ENCODE measurements at regions not wholly inside any gene's neighbourhood (a gene's known extent, or its start where the extent isn't known, plus 50 kb on each side); places are given as distances from the start of the nearest gene placed in this dataset.

- Histone ChIP-seq H3K4me1 (no peaks in the 10 kb centered on the region), H3K27ac (no peak overlapping the region), H3K9me3 (peaks cover 0 to 19% (median 13%) of the 10 kb centered on the region in 3 donors), H3K27me3 (no peaks in the 10 kb centered on the region), H3K4me3 (no peak overlapping the region), H3K36me3 (no peaks in the 10 kb centered on the region)
- intact Hi-C loops (cut with DNase I; ENCODE audit: low total_unique reads): loop anchor here (10.0 kb wide), 1 partner anchor 995 kb away; no protein-coding TSS in a partner anchor
- TF ChIP-seq CTCF (IDR thresholded peaks at IDR 0.05): no peak
- no peak for DNase-seq
Observed at GRCh38 chr1:214120191-214120590, 132.4 kb downstream of the PROX1 start.

- H3K4me3 ChIP-seq: no peak overlapping the region
- no peaks in the 10 kb centered on the region for H3K4me1 ChIP-seq
- H3K27me3 ChIP-seq: no peaks in the 10 kb centered on the region
- H3K9me3 ChIP-seq: peaks cover 0 to 19% (median 13%) of the 10 kb centered on the region in 3 donors
- H3K27ac ChIP-seq: no peak overlapping the region
- no peak for TF ChIP-seq CTCF (IDR thresholded peaks at IDR 0.05)
- DNase-seq: no peak
- intact Hi-C loops (cut with DNase I; ENCODE audit: low total_unique reads): loop anchor here (10.0 kb wide), 1 partner anchor 996 kb away; no protein-coding TSS in a partner anchor
- H3K36me3 ChIP-seq: no peaks in the 10 kb centered on the region
Observed at GRCh38 chr1:214120951-214121350, 133.2 kb downstream of the PROX1 start.

- no peaks in the 10 kb centered on the region for H3K4me1 ChIP-seq
- intact Hi-C loops (cut with DNase I; ENCODE audit: low total_unique reads): loop anchor here (10.0 kb wide), 1 partner anchor 997 kb away; no protein-coding TSS in a partner anchor
- H3K4me3 ChIP-seq: no peak overlapping the region
- no peak for DNase-seq
- H3K9me3 ChIP-seq: peaks cover 0 to 16% (median 13%) of the 10 kb centered on the region in 3 donors
- no peaks in the 10 kb centered on the region for H3K36me3 ChIP-seq
- no peak for TF ChIP-seq CTCF (IDR thresholded peaks at IDR 0.05)
- H3K27ac ChIP-seq: no peak overlapping the region
- no peaks in the 10 kb centered on the region for H3K27me3 ChIP-seq
Observed at GRCh38 chr1:214122110-214122509, 134.3 kb downstream of the PROX1 start.

GRCh38 chr1:214123061-214123784 lies 135.4 kb downstream of the PROX1 start:
- H3K9me3 ChIP-seq: peaks cover 0 to 5% (median 2%) of the 10 kb centered on the region in 3 donors
- peak in 1 of 2 donors; percentile 24 for DNase-seq
- H3K4me3 ChIP-seq: no peak overlapping the region
- H3K36me3 ChIP-seq: no peaks in the 10 kb centered on the region
- no peaks in the 10 kb centered on the region for H3K27me3 ChIP-seq
- H3K27ac ChIP-seq: no peak overlapping the region
- peak; percentile 35 to 38 for TF ChIP-seq CTCF (IDR thresholded peaks at IDR 0.05)
- no peaks in the 10 kb centered on the region for H3K4me1 ChIP-seq
- intact Hi-C loops (cut with DNase I; ENCODE audit: low total_unique reads): loop anchor here (10.0 kb wide), 1 partner anchor 998 kb away; no protein-coding TSS in a partner anchor

- H3K4me1 ChIP-seq: no peaks in the 10 kb centered on the region
- DNase-seq: no peak
- intact Hi-C loops (cut with DNase I; ENCODE audit: low total_unique reads): loop anchor here (10.0 kb wide), 1 partner anchor 1000 kb away; no protein-coding TSS in a partner anchor
- H3K27me3 ChIP-seq: no peaks in the 10 kb centered on the region
- no peak for TF ChIP-seq CTCF (IDR thresholded peaks at IDR 0.05)
- H3K4me3 ChIP-seq: no peak overlapping the region
- H3K9me3 ChIP-seq: no peaks in the 10 kb centered on the region
- no peaks in the 10 kb centered on the region for H3K36me3 ChIP-seq
- H3K27ac ChIP-seq: no peak overlapping the region
Observed at GRCh38 chr1:214124281-214124805, 136.6 kb downstream of the PROX1 start.
